ENCODE measurements at regions not wholly inside any gene's neighbourhood (a gene's known extent, or its start where the extent isn't known, plus 50 kb on each side); places are given as distances from the start of the nearest gene placed in this dataset.

DNA sequence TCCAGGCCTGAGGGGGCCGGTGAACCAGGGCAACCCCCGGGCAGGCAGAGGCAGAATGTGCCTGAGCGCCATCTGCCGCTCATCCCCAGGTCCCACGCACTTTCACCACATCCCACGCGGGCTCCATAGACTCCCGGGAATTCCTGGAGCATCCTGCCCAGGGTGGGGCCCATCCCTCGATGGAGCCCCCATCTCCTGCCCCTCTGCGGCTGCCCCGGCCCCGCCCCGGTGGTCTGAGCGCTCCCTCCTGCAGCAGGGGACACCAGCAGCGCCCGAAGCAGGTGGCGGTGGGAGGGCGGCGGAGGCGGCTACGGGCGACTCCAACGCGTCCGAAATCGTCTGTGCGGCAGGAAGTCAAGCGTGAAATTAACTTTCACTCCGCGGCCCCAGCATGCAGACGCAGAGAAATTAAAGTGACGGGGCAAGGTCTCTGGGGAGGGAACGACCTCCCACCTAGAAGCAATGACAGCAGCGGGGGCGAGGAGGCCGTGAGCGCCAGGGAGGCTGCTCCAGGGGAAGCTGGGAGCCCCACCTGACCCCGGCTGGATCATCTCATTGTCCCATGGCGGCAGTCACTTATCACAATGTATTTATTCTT, 122.2 kb downstream of the NCOR2 start:
- no peak overlapping the region for H4K5ac ChIP-seq (ENCODE audit: insufficient read length, low read depth, low read length)
- no peak overlapping the region for H2BK12ac ChIP-seq (ENCODE audit: insufficient read length, low read depth, low read length)
- H3K27me3 ChIP-seq (ENCODE audit: insufficient read depth, low read length): no peaks in the 10 kb centered on the region
- H2BK20ac ChIP-seq (ENCODE audit: low read depth, low read length, poor library complexity, severe bottlenecking): no peak overlapping the region
- no peak overlapping the region for H2BK15ac ChIP-seq (ENCODE audit: low read depth, low read length)
- H3K23ac ChIP-seq (ENCODE audit: insufficient read length, low read depth, low read length): no peak overlapping the region
- H3T11ph ChIP-seq (ENCODE audit: low read length): no peak overlapping the region
- H3K4me3 Mint-ChIP-seq: no peak overlapping the region
- no peak overlapping the region for H2BK5ac ChIP-seq (ENCODE audit: insufficient read length, low read length)
- H3K27ac Mint-ChIP-seq: peak overlapping the region in 1 of 3 experiments; percentile 39; a peak in 3 of 7 replicates
- H3K4me1 ChIP-seq (ENCODE audit: insufficient read depth, low read length): no peaks in the 10 kb centered on the region
- H3K36me3 Mint-ChIP-seq (ENCODE audit: insufficient read depth in 1 of 3, low read depth in 3 of 3): peaks cover 15 to 59% (median 50%) of the 10 kb centered on the region in 3 experiments; a peak in 6 of 7 replicates
- no peak for DNase-seq
- H3K4me2 ChIP-seq (ENCODE audit: insufficient read depth, insufficient read length, low read length): no peak overlapping the region
- H3K27ac ChIP-seq (ENCODE audit: insufficient read length, low read depth, low read length): no peak overlapping the region
- H3K56ac ChIP-seq (ENCODE audit: insufficient read length, low read depth, low read length): no peak overlapping the region
- H3K4ac ChIP-seq (ENCODE audit: low read depth, low read length): no peak overlapping the region
- no peaks in the 10 kb centered on the region for H3K79me1 ChIP-seq (ENCODE audit: insufficient read depth, low read depth, low read length, poor library complexity, severe bottlenecking)
- no peak overlapping the region for H3K18ac ChIP-seq (ENCODE audit: insufficient read length, low read depth, low read length)
- no peak overlapping the region for H2AK5ac ChIP-seq (ENCODE audit: insufficient read length, low read length)
- H3K9me3 Mint-ChIP-seq: no peaks in the 10 kb centered on the region
- H2AFZ ChIP-seq (ENCODE audit: low read length): no peak overlapping the region
- no peaks in the 10 kb centered on the region for H3K23me2 ChIP-seq (ENCODE audit: insufficient read length, low read depth, low read length, poor library complexity, severe bottlenecking)
- H3K9me3 ChIP-seq (ENCODE audit: control insufficient read depth, low read depth, low read length): no peaks in the 10 kb centered on the region
- H3K27me3 Mint-ChIP-seq (ENCODE audit: low read depth): no peaks in the 10 kb centered on the region; the same call in none of the 2 replicates
- WGBS (ENCODE audit: extremely low coverage, insufficient read length, low lambda C conversion rate): no CpG with 5 or more reads among the region's 39 CpGs
- H3K9ac ChIP-seq (ENCODE audit: extremely low read depth, insufficient read length, low read length): no peak overlapping the region
- no peak overlapping the region for H4K91ac ChIP-seq (ENCODE audit: insufficient read length, low read depth, low read length)
- H4K20me1 ChIP-seq (ENCODE audit: control insufficient read depth, insufficient read depth, insufficient read length): no peaks in the 10 kb centered on the region
- TF ChIP-seq, protein P1, sequence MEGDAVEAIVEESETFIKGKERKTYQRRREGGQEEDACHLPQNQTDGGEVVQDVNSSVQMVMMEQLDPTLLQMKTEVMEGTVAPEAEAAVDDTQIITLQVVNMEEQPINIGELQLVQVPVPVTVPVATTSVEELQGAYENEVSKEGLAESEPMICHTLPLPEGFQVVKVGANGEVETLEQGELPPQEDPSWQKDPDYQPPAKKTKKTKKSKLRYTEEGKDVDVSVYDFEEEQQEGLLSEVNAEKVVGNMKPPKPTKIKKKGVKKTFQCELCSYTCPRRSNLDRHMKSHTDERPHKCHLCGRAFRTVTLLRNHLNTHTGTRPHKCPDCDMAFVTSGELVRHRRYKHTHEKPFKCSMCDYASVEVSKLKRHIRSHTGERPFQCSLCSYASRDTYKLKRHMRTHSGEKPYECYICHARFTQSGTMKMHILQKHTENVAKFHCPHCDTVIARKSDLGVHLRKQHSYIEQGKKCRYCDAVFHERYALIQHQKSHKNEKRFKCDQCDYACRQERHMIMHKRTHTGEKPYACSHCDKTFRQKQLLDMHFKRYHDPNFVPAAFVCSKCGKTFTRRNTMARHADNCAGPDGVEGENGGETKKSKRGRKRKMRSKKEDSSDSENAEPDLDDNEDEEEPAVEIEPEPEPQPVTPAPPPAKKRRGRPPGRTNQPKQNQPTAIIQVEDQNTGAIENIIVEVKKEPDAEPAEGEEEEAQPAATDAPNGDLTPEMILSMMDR (conservative IDR thresholded peaks at IDR 0.05): peak; percentile 40; the same call in 2 of the 3 replicates
- H2BK120ac ChIP-seq (ENCODE audit: low read depth, low read length, poor library complexity, severe bottlenecking): no peak overlapping the region
- H4K8ac ChIP-seq (replicated peaks; ENCODE audit: insufficient read length, low read depth, low read length): no peak overlapping the region
- peaks cover 16 to 27% of the 10 kb centered on the region in 2 experiments for H3K4me1 Mint-ChIP-seq
- no peaks in the 10 kb centered on the region for H3K79me2 ChIP-seq (ENCODE audit: insufficient read depth, low read length)
- no peak overlapping the region for H3K14ac ChIP-seq (ENCODE audit: insufficient read depth, low read length)

All from H9 (cell line).